Suprapubic skin (tissue), 4 donors: ENCODE measurements at regions not wholly inside any gene's neighbourhood (a gene's known extent, or its start where the extent isn't known, plus 50 kb on each side); places are given as distances from the start of the nearest gene placed in this dataset.
"Not testable (repeated sequence)": the region's sequence is repeated elsewhere in the genome, so short reads cannot be mapped to it uniquely, and the experiment has no call there.

Source experiments
- POLR2A ChIP-seq, 2 donors: fragments of 450-650 bp; IDR thresholded peaks; one replicate each; pipeline ENCODE4 v1.6.1; 2017; ENCODE audit warnings: antibody characterized with exemption in 2 of 2, mild to moderate bottlenecking in 2 of 2, moderate library complexity in 2 of 2
- POLR2AphosphoS5 ChIP-seq, 3 donors: sonication (generic); formaldehyde crosslinking; IDR thresholded peaks; one replicate each; pipeline ENCODE4 v1.6.1; 2017; ENCODE audit warnings: antibody characterized with exemption in 3 of 3
- TF ChIP-seq, protein P1 (sequence below), 2 donors: fragments of 200-600 bp in 1 of 2; fragments of 450-650 bp in 1 of 2; sonication (generic) in 1 of 2; IDR thresholded peaks; one replicate each; pipeline ENCODE4 v1.5.1; 2016 to 2019; ENCODE audit warnings: antibody characterized with exemption in 2 of 2, mild to moderate bottlenecking in 1 of 2, moderate library complexity in 1 of 2

DNA sequence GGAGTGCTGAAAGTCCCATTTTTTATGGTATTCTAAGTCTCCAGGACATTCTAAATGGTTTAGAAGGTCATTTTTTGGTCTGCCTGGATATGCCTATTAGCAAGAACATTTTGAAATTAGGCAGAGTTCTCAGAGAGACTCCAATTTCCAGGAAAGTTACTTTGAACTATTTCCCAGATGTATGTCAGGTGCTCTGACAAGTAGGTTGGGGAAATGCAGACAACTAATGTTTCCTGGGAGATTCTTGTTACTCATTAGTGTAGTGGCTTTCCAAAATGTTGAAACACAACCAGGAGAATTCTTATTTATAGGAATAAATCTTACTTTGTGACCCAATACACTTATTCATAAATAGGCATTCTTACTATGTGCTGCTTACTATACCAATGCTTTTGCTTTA lies 268.4 kb downstream of the ZNF37A start:
- not testable (repeated sequence) for TF ChIP-seq POLR2AphosphoS5, POLR2A (IDR thresholded peaks at IDR 0.05)
- TF ChIP-seq, protein P1, sequence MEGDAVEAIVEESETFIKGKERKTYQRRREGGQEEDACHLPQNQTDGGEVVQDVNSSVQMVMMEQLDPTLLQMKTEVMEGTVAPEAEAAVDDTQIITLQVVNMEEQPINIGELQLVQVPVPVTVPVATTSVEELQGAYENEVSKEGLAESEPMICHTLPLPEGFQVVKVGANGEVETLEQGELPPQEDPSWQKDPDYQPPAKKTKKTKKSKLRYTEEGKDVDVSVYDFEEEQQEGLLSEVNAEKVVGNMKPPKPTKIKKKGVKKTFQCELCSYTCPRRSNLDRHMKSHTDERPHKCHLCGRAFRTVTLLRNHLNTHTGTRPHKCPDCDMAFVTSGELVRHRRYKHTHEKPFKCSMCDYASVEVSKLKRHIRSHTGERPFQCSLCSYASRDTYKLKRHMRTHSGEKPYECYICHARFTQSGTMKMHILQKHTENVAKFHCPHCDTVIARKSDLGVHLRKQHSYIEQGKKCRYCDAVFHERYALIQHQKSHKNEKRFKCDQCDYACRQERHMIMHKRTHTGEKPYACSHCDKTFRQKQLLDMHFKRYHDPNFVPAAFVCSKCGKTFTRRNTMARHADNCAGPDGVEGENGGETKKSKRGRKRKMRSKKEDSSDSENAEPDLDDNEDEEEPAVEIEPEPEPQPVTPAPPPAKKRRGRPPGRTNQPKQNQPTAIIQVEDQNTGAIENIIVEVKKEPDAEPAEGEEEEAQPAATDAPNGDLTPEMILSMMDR (IDR thresholded peaks at IDR 0.05): not testable (repeated sequence)
